Fibroblast of villous mesenchyme (primary cell): ENCODE measurements at regions not wholly inside any gene's neighbourhood (a gene's known extent, or its start where the extent isn't known, plus 50 kb on each side); places are given as distances from the start of the nearest gene placed in this dataset.
"Not testable (repeated sequence)": the region's sequence is repeated elsewhere in the genome, so short reads cannot be mapped to it uniquely, and the experiment has no call there.

Source experiments
- DNase-seq: peaks from one replicate; pipeline ENCODE4 v3.0.0-alpha.2; 2010; ENCODE audit warnings: low read depth
- H3K4me3 ChIP-seq: 2 replicates; pipeline ENCODE4 v1.5.1; 2011; ENCODE audit warnings: low read depth, mild to moderate bottlenecking, low read length
- TF ChIP-seq, protein P1 (sequence below): IDR thresholded peaks from 2 replicates; pipeline ENCODE4 v1.5.1; 2012; ENCODE audit warnings: low read depth, mild to moderate bottlenecking, low read length; ENCODE audit not compliant: insufficient read depth

DNA sequence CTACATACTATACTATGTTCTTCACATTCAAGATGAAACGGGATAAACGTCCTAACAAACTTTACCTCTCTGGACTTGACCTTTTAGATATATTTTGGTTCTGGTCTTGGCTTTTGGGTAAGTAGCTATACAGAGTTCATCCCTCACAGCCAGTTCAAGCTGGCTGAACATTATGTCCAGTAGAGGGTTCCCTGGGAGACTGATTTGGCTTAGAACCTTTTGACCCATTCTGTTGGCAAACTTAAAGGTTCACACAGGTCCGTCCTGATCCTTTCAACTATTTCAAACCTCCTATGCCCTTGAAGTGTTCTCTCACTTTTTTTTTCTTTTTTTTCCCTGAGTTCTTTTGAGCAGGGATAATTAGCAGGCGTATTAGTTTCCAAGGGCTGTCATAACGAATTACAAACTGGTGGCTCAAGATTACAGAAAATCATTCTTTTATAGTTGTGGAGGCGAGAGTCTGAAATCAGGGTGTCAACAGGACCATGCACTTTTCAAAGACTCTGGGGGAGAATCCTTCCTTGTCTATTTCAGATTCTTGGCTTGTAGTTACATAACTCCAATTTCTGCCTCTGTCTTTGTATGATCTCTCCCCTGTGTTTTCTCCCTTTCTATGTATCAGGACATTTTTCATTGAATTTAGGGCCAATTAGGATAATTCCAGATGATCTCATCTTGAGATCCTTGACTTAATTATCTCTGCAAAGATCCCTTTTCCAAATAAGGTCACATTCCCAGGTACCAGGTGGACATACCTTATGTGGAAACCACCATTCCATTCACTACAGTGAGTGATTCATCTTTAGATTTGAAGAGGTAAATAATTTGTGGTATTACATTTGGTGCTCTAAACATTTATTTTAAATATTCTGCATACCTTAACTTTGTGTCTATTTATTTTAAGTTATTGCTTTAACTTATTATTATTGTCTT, 257.4 kb upstream of the USP25 start:
- TF ChIP-seq, protein P1, sequence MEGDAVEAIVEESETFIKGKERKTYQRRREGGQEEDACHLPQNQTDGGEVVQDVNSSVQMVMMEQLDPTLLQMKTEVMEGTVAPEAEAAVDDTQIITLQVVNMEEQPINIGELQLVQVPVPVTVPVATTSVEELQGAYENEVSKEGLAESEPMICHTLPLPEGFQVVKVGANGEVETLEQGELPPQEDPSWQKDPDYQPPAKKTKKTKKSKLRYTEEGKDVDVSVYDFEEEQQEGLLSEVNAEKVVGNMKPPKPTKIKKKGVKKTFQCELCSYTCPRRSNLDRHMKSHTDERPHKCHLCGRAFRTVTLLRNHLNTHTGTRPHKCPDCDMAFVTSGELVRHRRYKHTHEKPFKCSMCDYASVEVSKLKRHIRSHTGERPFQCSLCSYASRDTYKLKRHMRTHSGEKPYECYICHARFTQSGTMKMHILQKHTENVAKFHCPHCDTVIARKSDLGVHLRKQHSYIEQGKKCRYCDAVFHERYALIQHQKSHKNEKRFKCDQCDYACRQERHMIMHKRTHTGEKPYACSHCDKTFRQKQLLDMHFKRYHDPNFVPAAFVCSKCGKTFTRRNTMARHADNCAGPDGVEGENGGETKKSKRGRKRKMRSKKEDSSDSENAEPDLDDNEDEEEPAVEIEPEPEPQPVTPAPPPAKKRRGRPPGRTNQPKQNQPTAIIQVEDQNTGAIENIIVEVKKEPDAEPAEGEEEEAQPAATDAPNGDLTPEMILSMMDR, result no peak
- no peak overlapping the region for H3K4me3 ChIP-seq
- DNase-seq, result no peak

DNA sequence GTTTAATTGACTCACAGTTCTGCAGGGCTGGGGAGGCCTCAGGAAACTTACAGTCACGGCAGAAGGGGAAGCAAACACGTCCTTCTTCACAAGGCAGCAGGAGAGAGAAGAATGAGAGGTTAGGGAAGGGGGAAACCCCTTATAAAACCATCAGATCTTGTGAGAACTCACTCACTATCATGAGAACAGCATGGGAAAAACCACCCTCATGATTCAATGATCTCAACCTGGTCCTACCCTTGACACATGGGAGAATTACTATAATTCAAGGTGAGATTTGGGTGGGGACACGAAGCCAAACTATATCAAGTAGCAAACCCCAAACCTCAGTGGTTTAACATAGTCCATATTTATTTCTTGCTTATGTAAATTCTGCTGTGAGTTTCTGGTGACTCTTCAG, 252.0 kb upstream of the USP25 start:
- DNase-seq, H3K4me3 ChIP-seq: not testable (repeated sequence)

GRCh38 chr21:15480160-15480559, 249.6 kb upstream of the USP25 start:
- TF ChIP-seq, protein P1, result no peak
- DNase-seq, result no peak

GRCh38 chr21:15483138-15483780, 246.5 kb upstream of the USP25 start:
- H3K4me3 ChIP-seq, result no peak overlapping the region
- peak; percentile 86 for DNase-seq
- TF ChIP-seq, protein P1, result peak; percentile 91

More at GRCh38 chr21:15480160-15480559, 249.6 kb upstream of the USP25 start:
- no peak overlapping the region for H3K4me3 ChIP-seq

- TF ChIP-seq, protein P1, result no peak
- no peak overlapping the region for H3K4me3 ChIP-seq
These were observed 243.2 kb upstream of the USP25 start for GRCh38 chr21:15486460-15487195.

DNA sequence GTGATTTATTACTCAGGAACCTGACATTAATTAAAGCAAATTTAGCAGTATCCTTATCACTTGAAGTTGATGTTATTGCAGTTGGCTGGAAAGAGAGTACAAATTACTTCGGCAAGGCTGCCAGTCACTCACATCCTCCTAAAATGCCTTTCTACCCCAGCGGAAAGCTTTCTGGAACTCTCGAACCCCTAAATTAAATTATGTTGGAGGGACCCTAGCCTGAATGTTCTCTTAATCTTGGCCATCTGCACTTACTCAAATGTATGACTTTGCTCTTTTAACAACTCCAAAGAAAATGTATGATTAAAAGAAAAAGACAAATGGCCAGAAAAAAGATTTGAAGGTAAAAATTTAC, 242.6 kb upstream of the USP25 start:
- H3K4me3 ChIP-seq, result no peak overlapping the region
- DNase-seq, result no peak
- TF ChIP-seq, protein P1, result no peak

More at GRCh38 chr21:15486460-15487195, 243.2 kb upstream of the USP25 start:
- DNase-seq, result no peak

DNA sequence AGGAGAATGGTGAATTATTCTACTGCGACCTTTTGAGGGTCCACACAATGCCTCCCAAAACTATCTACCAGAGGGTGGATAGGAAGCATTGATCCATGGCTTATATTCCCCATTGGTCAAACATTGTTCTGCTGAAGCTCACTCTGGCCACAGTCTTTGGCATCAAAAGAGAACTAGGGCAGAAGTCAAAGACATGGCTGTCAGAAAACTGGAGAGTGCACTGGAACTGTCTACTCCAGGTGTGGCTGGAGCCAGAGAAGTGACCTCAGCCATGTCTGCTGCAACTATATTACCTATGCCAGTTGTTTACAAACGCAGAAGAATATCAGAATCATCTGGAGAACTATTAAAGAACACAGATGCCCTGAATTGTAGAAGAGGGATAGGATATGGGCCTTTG, 238.7 kb upstream of the USP25 start:
- no peak for DNase-seq
- TF ChIP-seq, protein P1, result no peak
- H3K4me3 ChIP-seq, result no peak overlapping the region
